Activated T-helper 2 cell treated with anti-CD3 and anti-CD28 coated beads, Interferon-gamma antibody, Interleukin-2, Interleukin-4, amounts not matched to agents 10 μg/mL and 5 μg/mL and 100 μg/mL, durations not matched to agents 14 hours and 24 hours and 36 hours (primary cell): ENCODE measurements at regions not wholly inside any gene's neighbourhood (a gene's known extent, or its start where the extent isn't known, plus 50 kb on each side); places are given as distances from the start of the nearest gene placed in this dataset.

ENCODE experiments used
- DNase-seq: peaks from one replicate; pipeline ENCODE4 v3.0.0; 2021; ENCODE audit warnings: low spot score
- H3K27ac Mint-ChIP-seq: one replicate; pipeline ENCODE4 v1.8.0; 2021; ENCODE audit warnings: mixed read lengths
- H3K27me3 Mint-ChIP-seq: one replicate; pipeline ENCODE4 v1.8.0; 2021; ENCODE audit warnings: low read depth, mixed read lengths
- H3K36me3 Mint-ChIP-seq: one replicate; pipeline ENCODE4 v1.8.0; 2021; ENCODE audit warnings: low read depth, mixed read lengths
- H3K4me1 Mint-ChIP-seq: one replicate; pipeline ENCODE4 v1.8.0; 2021; ENCODE audit warnings: low read depth, mixed read lengths
- H3K4me3 Mint-ChIP-seq: one replicate; pipeline ENCODE4 v1.8.0; 2021; ENCODE audit warnings: low read depth, mild to moderate bottlenecking, moderate library complexity, mixed read lengths
- H3K9me3 Mint-ChIP-seq: one replicate; pipeline ENCODE4 v1.8.0; 2021; ENCODE audit warnings: mixed read lengths
- intact Hi-C: fragments of 100-400 bp; cut with micrococcal nuclease; formaldehyde crosslinking; loops from one replicate; pipeline ENCODE4 v1.15.1; 2023

- Mint-ChIP-seq H3K36me3 (no peaks in the 10 kb centered on the region), H3K27me3 (no peaks in the 10 kb centered on the region)
- intact Hi-C loops, result no loop called here
Measured at GRCh38 chr14:85391892-85392291, 138.1 kb upstream of the FLRT2 start.

GRCh38 chr14:85399186-85399585 is 130.8 kb upstream of the FLRT2 start:
- intact Hi-C loops, result no loop called here
- Mint-ChIP-seq H3K4me3 (no peak overlapping the region), H3K36me3 (no peaks in the 10 kb centered on the region), H3K27ac (no peak overlapping the region), H3K4me1 (no peaks in the 10 kb centered on the region), H3K9me3 (peaks cover 4% of the 10 kb centered on the region), H3K27me3 (no peaks in the 10 kb centered on the region)
- DNase-seq, result no peak

More at GRCh38 chr14:85391892-85392291, 138.1 kb upstream of the FLRT2 start:
- Mint-ChIP-seq H3K9me3 (no peaks in the 10 kb centered on the region), H3K4me1 (no peaks in the 10 kb centered on the region), H3K27ac (no peak overlapping the region), H3K4me3 (no peak overlapping the region)
- no peak for DNase-seq

- Mint-ChIP-seq H3K4me3 (no peak overlapping the region), H3K9me3 (peaks cover 4% of the 10 kb centered on the region), H3K4me1 (no peaks in the 10 kb centered on the region), H3K27ac (no peak overlapping the region), H3K27me3 (no peaks in the 10 kb centered on the region), H3K36me3 (no peaks in the 10 kb centered on the region)
- intact Hi-C loops, result no loop called here
- DNase-seq, result no peak
Measured at GRCh38 chr14:85400678-85401077, 129.3 kb upstream of the FLRT2 start.

GRCh38 chr14:85401384-85401783 is 128.6 kb upstream of the FLRT2 start:
- intact Hi-C loops, result no loop called here
- peaks cover 4% of the 10 kb centered on the region for H3K9me3 Mint-ChIP-seq
- no peak overlapping the region for H3K4me3 Mint-ChIP-seq
- no peak for DNase-seq
- no peaks in the 10 kb centered on the region for H3K36me3 Mint-ChIP-seq
- no peaks in the 10 kb centered on the region for H3K27me3 Mint-ChIP-seq
- H3K4me1 Mint-ChIP-seq, result no peaks in the 10 kb centered on the region
- no peak overlapping the region for H3K27ac Mint-ChIP-seq

- Mint-ChIP-seq H3K4me3 (no peak overlapping the region), H3K36me3 (no peaks in the 10 kb centered on the region), H3K4me1 (no peaks in the 10 kb centered on the region), H3K9me3 (peaks cover 4% of the 10 kb centered on the region), H3K27me3 (no peaks in the 10 kb centered on the region), H3K27ac (no peak overlapping the region)
- no peak for DNase-seq
- intact Hi-C loops, result no loop called here
Measured at GRCh38 chr14:85402569-85403162, 127.3 kb upstream of the FLRT2 start.

GRCh38 chr14:85409481-85410210 is 120.3 kb upstream of the FLRT2 start:
- Mint-ChIP-seq H3K4me1 (no peaks in the 10 kb centered on the region), H3K36me3 (no peaks in the 10 kb centered on the region), H3K4me3 (no peak overlapping the region), H3K9me3 (peaks cover 3% of the 10 kb centered on the region), H3K27ac (no peak overlapping the region), H3K27me3 (no peaks in the 10 kb centered on the region)
- no peak for DNase-seq
- intact Hi-C loops, result no loop called here

GRCh38 chr14:85412756-85413155 is 117.2 kb upstream of the FLRT2 start:
- DNase-seq, result no peak
- H3K27me3 Mint-ChIP-seq, result no peaks in the 10 kb centered on the region
- intact Hi-C loops, result no loop called here
- peaks cover 9% of the 10 kb centered on the region for H3K9me3 Mint-ChIP-seq
- H3K27ac Mint-ChIP-seq, result no peak overlapping the region
- no peaks in the 10 kb centered on the region for H3K36me3 Mint-ChIP-seq
- H3K4me3 Mint-ChIP-seq, result no peak overlapping the region
- no peaks in the 10 kb centered on the region for H3K4me1 Mint-ChIP-seq

GRCh38 chr14:85413836-85414526 is 116.0 kb upstream of the FLRT2 start:
- no peaks in the 10 kb centered on the region for H3K36me3 Mint-ChIP-seq
- no peaks in the 10 kb centered on the region for H3K27me3 Mint-ChIP-seq
- no peaks in the 10 kb centered on the region for H3K4me1 Mint-ChIP-seq
- no peak overlapping the region for H3K27ac Mint-ChIP-seq
- H3K4me3 Mint-ChIP-seq, result no peak overlapping the region
- no peak for DNase-seq
- peaks cover 9% of the 10 kb centered on the region for H3K9me3 Mint-ChIP-seq
- intact Hi-C loops, result no loop called here

GRCh38 chr14:85415015-85415712 is 114.8 kb upstream of the FLRT2 start:
- Mint-ChIP-seq H3K27ac (no peak overlapping the region), H3K4me3 (no peak overlapping the region), H3K4me1 (no peaks in the 10 kb centered on the region), H3K27me3 (no peaks in the 10 kb centered on the region), H3K9me3 (peaks cover 9% of the 10 kb centered on the region), H3K36me3 (no peaks in the 10 kb centered on the region)
- DNase-seq, result no peak
- intact Hi-C loops, result no loop called here

- Mint-ChIP-seq H3K27ac (no peak overlapping the region), H3K36me3 (no peaks in the 10 kb centered on the region), H3K4me3 (no peak overlapping the region), H3K27me3 (no peaks in the 10 kb centered on the region), H3K4me1 (no peaks in the 10 kb centered on the region), H3K9me3 (peaks cover 13% of the 10 kb centered on the region)
- no peak for DNase-seq
- intact Hi-C loops, result no loop called here
Measured at GRCh38 chr14:85416771-85417170, 113.2 kb upstream of the FLRT2 start.

GRCh38 chr14:85417396-85417795 is 112.5 kb upstream of the FLRT2 start:
- DNase-seq, result no peak
- no peaks in the 10 kb centered on the region for H3K4me1 Mint-ChIP-seq
- no peak overlapping the region for H3K27ac Mint-ChIP-seq
- no peaks in the 10 kb centered on the region for H3K36me3 Mint-ChIP-seq
- H3K27me3 Mint-ChIP-seq, result no peaks in the 10 kb centered on the region
- H3K9me3 Mint-ChIP-seq, result peaks cover 13% of the 10 kb centered on the region
- no peak overlapping the region for H3K4me3 Mint-ChIP-seq
- intact Hi-C loops, result no loop called here

- H3K27me3 Mint-ChIP-seq, result no peaks in the 10 kb centered on the region
- no peaks in the 10 kb centered on the region for H3K36me3 Mint-ChIP-seq
- peaks cover 13% of the 10 kb centered on the region for H3K9me3 Mint-ChIP-seq
- H3K4me3 Mint-ChIP-seq, result no peak overlapping the region
- intact Hi-C loops, result no loop called here
- no peak for DNase-seq
- no peak overlapping the region for H3K27ac Mint-ChIP-seq
- no peaks in the 10 kb centered on the region for H3K4me1 Mint-ChIP-seq
Measured at GRCh38 chr14:85418721-85419120, 111.2 kb upstream of the FLRT2 start.

- peaks cover 10% of the 10 kb centered on the region for H3K9me3 Mint-ChIP-seq
- intact Hi-C loops, result no loop called here
- no peak overlapping the region for H3K27ac Mint-ChIP-seq
- DNase-seq, result no peak
- H3K27me3 Mint-ChIP-seq, result no peaks in the 10 kb centered on the region
- H3K4me1 Mint-ChIP-seq, result no peaks in the 10 kb centered on the region
- no peaks in the 10 kb centered on the region for H3K36me3 Mint-ChIP-seq
- no peak overlapping the region for H3K4me3 Mint-ChIP-seq
Measured at GRCh38 chr14:85420278-85420677, 109.7 kb upstream of the FLRT2 start.
